Activated CD4-positive, alpha-beta memory T cell treated with anti-CD3 and anti-CD28 coated beads, Interleukin-2, amount 10 ng/mL, durations not matched to agents 7 days and 5 days (primary cell): ENCODE measurements at regions not wholly inside any gene's neighbourhood (a gene's known extent, or its start where the extent isn't known, plus 50 kb on each side); places are given as distances from the start of the nearest gene placed in this dataset.

Experiments
- CTCF ChIA-PET: fragments of 350-600 bp; sonication (Branson Sonifier 250); formaldehyde crosslinking; loops from one replicate; lab custom pipeline; 2021; ENCODE audit warnings: antibody characterized with exemption, inconsistent platforms; lab: Charles Lee
- POLR2A ChIA-PET: fragments of 350-600 bp; sonication (Branson Sonifier 250); formaldehyde crosslinking; loops from one replicate; lab custom pipeline; 2021; ENCODE audit warnings: antibody characterized with exemption; lab: Charles Lee
- DNase-seq: peaks from one replicate; pipeline ENCODE4 v3.0.0-alpha.2; 2020
- H3K27ac Mint-ChIP-seq: one replicate; pipeline ENCODE4 v1.8.0; 2021; ENCODE audit warnings: mild to moderate bottlenecking, mixed read lengths
- H3K27me3 Mint-ChIP-seq: one replicate; pipeline ENCODE4 v1.8.0; 2021; ENCODE audit warnings: mixed read lengths
- H3K36me3 Mint-ChIP-seq: one replicate; pipeline ENCODE4 v1.8.0; 2021; ENCODE audit warnings: low read depth, mixed read lengths
- H3K4me1 Mint-ChIP-seq: one replicate; pipeline ENCODE4 v1.8.0; 2021; ENCODE audit warnings: mixed read lengths
- H3K4me3 Mint-ChIP-seq: one replicate; pipeline ENCODE4 v1.8.0; 2021; ENCODE audit warnings: mild to moderate bottlenecking, mixed read lengths
- H3K9me3 Mint-ChIP-seq: one replicate; pipeline ENCODE4 v1.8.0; 2021; ENCODE audit warnings: mixed read lengths

DNA sequence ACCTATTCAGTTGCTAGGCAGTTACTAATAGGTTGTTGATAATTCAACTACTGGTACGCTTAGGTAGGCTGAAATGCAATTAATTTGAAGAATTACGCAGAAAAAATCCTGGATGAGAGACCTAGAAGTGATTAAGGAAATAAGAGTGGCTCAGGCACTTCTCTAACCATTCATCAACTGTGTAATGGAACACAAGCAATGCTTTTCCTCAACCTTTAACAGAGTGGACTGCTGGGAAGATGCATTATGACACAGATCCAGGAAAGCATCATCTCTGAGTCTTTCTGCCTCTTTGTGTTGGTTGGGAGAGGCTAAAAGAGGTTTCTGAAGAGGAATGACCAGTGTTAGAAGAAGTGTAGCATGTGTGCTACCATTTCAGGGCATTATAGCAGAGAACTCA, 992.2 kb downstream of the TSN start:
- ChIA-PET POLR2A (no interaction called here), CTCF (no interaction called here)
- Mint-ChIP-seq H3K9me3 (no peaks in the 10 kb centered on the region), H3K36me3 (no peaks in the 10 kb centered on the region), H3K4me3 (no peak overlapping the region), H3K27ac (no peak overlapping the region), H3K27me3 (no peaks in the 10 kb centered on the region), H3K4me1 (no peaks in the 10 kb centered on the region)
- no peak for DNase-seq

GRCh38 chr2:122748552-122749011, 993.1 kb downstream of the TSN start:
- CTCF ChIA-PET = no interaction called here
- Mint-ChIP-seq H3K27ac (no peak overlapping the region), H3K4me3 (no peak overlapping the region), H3K4me1 (no peaks in the 10 kb centered on the region), H3K9me3 (no peaks in the 10 kb centered on the region), H3K36me3 (no peaks in the 10 kb centered on the region), H3K27me3 (no peaks in the 10 kb centered on the region)
- DNase-seq = no peak
- POLR2A ChIA-PET = no interaction called here

DNA sequence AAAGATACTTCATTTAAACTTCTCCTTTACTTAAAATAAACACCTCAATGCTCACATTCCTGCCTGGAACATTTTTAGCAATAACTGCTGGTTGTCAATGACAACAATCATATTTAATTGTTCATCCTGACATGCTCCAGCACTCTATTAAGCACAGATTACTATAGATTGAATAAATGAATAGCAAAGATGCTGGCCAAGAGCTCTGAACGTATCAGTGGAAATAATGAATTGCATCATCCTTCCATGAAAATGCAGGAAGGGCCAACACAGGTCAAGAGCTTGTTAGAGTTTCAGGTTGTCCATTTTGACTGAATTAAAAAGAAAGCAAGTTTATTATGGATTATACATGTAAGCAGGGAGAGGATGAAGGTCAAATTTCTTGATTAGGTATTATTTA, 994.0 kb downstream of the TSN start:
- no peaks in the 10 kb centered on the region for H3K36me3 Mint-ChIP-seq
- CTCF ChIA-PET = no interaction called here
- POLR2A ChIA-PET = no interaction called here

GRCh38 chr2:122750095-122750494, 994.6 kb downstream of the TSN start:
- H3K4me1 Mint-ChIP-seq = no peaks in the 10 kb centered on the region
- ChIA-PET POLR2A (no interaction called here), CTCF (no interaction called here)
- H3K4me3 Mint-ChIP-seq = no peak overlapping the region
- no peaks in the 10 kb centered on the region for H3K9me3 Mint-ChIP-seq
- no peak overlapping the region for H3K27ac Mint-ChIP-seq
- H3K36me3 Mint-ChIP-seq = no peaks in the 10 kb centered on the region
- H3K27me3 Mint-ChIP-seq = no peaks in the 10 kb centered on the region
- DNase-seq = no peak

More for the DNA sequence above, 994.0 kb downstream of the TSN start:
- Mint-ChIP-seq H3K27ac (no peak overlapping the region), H3K4me3 (no peak overlapping the region), H3K9me3 (no peaks in the 10 kb centered on the region), H3K4me1 (no peaks in the 10 kb centered on the region), H3K27me3 (no peaks in the 10 kb centered on the region)
- no peak for DNase-seq

- DNase-seq = no peak
- Mint-ChIP-seq H3K9me3 (no peaks in the 10 kb centered on the region), H3K27ac (no peak overlapping the region), H3K36me3 (no peaks in the 10 kb centered on the region), H3K27me3 (no peaks in the 10 kb centered on the region), H3K4me1 (no peaks in the 10 kb centered on the region), H3K4me3 (no peak overlapping the region)
- ChIA-PET POLR2A (no interaction called here), CTCF (no interaction called here)
Measured at GRCh38 chr2:122750808-122751207, 995.4 kb downstream of the TSN start.

DNA sequence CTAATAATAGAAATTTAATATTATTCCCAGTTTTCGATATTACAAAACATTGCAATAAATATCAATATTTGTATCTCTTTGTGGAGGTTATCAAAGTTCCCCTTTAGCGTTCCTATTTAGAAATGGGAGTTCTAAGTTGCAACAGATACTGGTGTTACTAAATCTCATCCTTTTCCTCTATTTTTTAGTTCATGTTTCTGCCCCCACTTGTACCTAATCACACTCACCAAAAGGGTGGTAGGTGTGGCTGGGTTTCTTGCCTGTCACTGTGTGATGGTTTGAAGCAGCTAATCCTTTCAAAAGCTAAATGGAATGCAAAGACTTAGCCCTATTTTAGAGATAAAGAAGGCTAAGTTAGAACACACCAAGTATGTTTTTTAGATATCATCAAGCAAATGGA, 997.9 kb downstream of the TSN start:
- CTCF ChIA-PET = no interaction called here
- H3K27me3 Mint-ChIP-seq = no peaks in the 10 kb centered on the region
- H3K27ac Mint-ChIP-seq = no peak overlapping the region
- H3K4me3 Mint-ChIP-seq = no peak overlapping the region
- H3K36me3 Mint-ChIP-seq = no peaks in the 10 kb centered on the region
- POLR2A ChIA-PET = no interaction called here
- no peaks in the 10 kb centered on the region for H3K4me1 Mint-ChIP-seq
- DNase-seq = no peak
- peaks cover 2% of the 10 kb centered on the region for H3K9me3 Mint-ChIP-seq

DNA sequence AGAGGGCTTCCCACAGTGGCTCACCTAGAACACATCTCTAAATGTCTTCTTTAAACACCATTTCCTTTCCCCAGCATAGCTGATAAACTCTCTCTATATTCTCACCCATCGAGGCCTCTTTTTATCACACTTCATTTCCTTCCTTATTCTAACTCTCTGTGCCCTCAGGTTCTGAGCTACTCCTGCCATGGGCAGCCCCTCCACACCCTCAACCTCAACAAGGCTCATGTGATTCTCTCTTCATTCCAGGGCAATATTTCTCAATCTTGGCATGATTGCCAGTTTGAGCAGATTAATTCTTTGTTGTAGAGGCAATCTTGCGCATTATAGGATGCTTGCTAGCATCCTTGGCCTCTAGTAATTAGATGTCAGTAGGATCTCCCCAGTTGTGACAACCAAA, 999.1 kb downstream of the TSN start:
- H3K36me3 Mint-ChIP-seq = no peaks in the 10 kb centered on the region
- no peak for DNase-seq
- ChIA-PET POLR2A (no interaction called here), CTCF (no interaction called here)
- peaks cover 2% of the 10 kb centered on the region for H3K9me3 Mint-ChIP-seq
- no peak overlapping the region for H3K27ac Mint-ChIP-seq
- H3K4me1 Mint-ChIP-seq = no peaks in the 10 kb centered on the region
- no peak overlapping the region for H3K4me3 Mint-ChIP-seq
- H3K27me3 Mint-ChIP-seq = no peaks in the 10 kb centered on the region

DNA sequence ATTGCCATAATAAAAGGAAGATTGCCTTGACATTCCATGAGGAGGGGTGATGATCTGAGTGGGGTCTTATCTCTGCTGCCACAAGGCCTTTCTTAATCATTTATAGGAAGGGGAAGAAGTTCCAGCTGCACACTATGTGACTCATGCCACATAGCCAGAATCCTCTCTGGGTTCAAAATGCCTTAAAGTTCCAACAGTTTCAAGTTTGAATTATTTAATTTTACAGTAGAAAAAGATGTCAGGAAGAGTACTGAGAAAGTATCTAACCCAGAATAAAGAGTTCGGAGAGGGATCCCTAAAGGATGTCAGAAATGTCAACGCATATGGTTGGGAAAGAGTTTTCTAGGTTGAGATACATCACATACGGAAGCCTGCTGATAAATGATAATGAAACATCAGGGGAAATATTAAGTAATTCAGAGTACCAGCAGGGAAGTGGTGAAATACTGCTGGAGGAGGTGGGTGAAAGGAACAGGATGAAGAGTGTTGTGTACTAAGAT, 999.9 kb downstream of the TSN start:
- Mint-ChIP-seq H3K4me3 (no peak overlapping the region), H3K27ac (no peak overlapping the region), H3K9me3 (peaks cover 2% of the 10 kb centered on the region), H3K36me3 (no peaks in the 10 kb centered on the region), H3K27me3 (no peaks in the 10 kb centered on the region), H3K4me1 (no peaks in the 10 kb centered on the region)
- POLR2A ChIA-PET = no interaction called here
- CTCF ChIA-PET = no interaction called here
- DNase-seq = no peak

DNA sequence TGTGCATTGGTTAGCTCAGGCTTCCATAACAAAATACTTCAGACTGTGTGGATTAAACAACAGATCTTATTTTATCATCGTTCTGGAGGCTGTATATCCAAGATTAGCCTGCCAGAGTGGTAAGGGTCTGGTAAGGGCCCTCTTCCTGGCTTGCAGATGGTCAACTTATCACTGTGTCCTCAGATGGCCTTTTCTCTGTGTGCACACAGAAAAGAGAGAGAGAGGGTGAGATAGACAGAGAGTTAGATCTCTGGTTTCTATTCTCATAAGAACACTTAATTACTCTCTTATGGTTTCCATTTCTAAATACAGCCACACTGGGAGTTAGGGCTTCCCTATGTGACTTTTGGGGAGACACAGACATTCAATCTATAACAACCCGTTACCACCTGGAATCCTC, 1003.5 kb downstream of the TSN start:
- CTCF ChIA-PET = no interaction called here
- POLR2A ChIA-PET = no interaction called here
- peaks cover 6% of the 10 kb centered on the region for H3K9me3 Mint-ChIP-seq
- no peak overlapping the region for H3K4me3 Mint-ChIP-seq
- H3K36me3 Mint-ChIP-seq = no peaks in the 10 kb centered on the region
- H3K27me3 Mint-ChIP-seq = no peaks in the 10 kb centered on the region
- no peak for DNase-seq
- no peak overlapping the region for H3K27ac Mint-ChIP-seq
- H3K4me1 Mint-ChIP-seq = no peaks in the 10 kb centered on the region

GRCh38 chr2:122764014-122764413, 1008.6 kb downstream of the TSN start:
- no peaks in the 10 kb centered on the region for H3K27me3 Mint-ChIP-seq
- no peaks in the 10 kb centered on the region for H3K4me1 Mint-ChIP-seq
- H3K27ac Mint-ChIP-seq = no peak overlapping the region
- ChIA-PET POLR2A (no interaction called here), CTCF (no interaction called here)
- H3K9me3 Mint-ChIP-seq = peaks cover 9% of the 10 kb centered on the region
- H3K36me3 Mint-ChIP-seq = no peaks in the 10 kb centered on the region
- no peak overlapping the region for H3K4me3 Mint-ChIP-seq
- no peak for DNase-seq

GRCh38 chr2:122780251-122780650, 1024.8 kb downstream of the TSN start:
- Mint-ChIP-seq H3K27me3 (no peaks in the 10 kb centered on the region), H3K27ac (no peak overlapping the region), H3K9me3 (peaks cover 11% of the 10 kb centered on the region), H3K4me1 (no peaks in the 10 kb centered on the region), H3K4me3 (no peak overlapping the region), H3K36me3 (no peaks in the 10 kb centered on the region)
- POLR2A ChIA-PET = no interaction called here
- CTCF ChIA-PET = no interaction called here
- no peak for DNase-seq

DNA sequence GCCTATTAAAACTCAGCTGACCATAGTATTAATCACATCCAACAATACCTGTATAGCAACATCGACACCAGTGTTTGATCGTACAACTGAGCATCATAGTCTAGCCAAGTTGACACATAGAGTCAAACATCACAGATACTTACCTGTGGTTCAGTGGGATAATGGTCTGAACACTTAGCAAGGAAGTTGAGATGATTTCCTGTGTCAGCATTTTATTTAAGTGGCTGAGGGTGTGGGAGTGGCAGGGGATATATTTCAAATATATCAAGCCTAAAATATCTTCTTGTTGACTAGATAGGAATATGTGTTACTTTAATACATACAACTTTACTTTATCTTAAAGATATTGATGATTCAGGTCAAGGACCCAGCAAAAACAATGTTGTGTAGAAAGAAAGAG, 1038.6 kb downstream of the TSN start:
- ChIA-PET CTCF (no interaction called here), POLR2A (no interaction called here)
- Mint-ChIP-seq H3K36me3 (no peaks in the 10 kb centered on the region), H3K4me3 (no peak overlapping the region), H3K27me3 (no peaks in the 10 kb centered on the region), H3K4me1 (no peaks in the 10 kb centered on the region), H3K27ac (no peak overlapping the region), H3K9me3 (no peaks in the 10 kb centered on the region)
- no peak for DNase-seq

DNA sequence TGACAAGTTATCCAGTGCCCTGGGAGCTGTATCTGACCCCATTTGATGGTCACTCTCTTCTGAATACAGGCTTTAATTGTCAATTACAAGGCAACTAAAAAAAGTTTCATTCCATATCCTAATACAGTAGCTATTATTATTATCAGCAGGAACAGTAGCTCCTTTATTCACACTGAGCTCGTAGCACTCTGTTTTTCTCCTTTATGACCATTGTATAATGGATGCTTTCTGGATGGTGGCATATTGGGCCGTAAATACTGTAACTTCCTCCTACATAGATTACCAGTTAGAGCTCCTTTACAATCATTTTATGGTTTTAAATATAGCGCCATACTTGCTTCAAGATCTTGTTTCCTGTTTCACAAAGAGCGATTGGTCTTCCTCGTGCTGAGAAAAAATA, 1040.3 kb downstream of the TSN start:
- Mint-ChIP-seq H3K9me3 (no peaks in the 10 kb centered on the region), H3K27ac (no peak overlapping the region), H3K4me3 (no peak overlapping the region), H3K27me3 (no peaks in the 10 kb centered on the region), H3K36me3 (no peaks in the 10 kb centered on the region), H3K4me1 (no peaks in the 10 kb centered on the region)
- ChIA-PET CTCF (no interaction called here), POLR2A (no interaction called here)
- no peak for DNase-seq

GRCh38 chr2:122799391-122799790, 1043.9 kb downstream of the TSN start:
- H3K4me1 Mint-ChIP-seq = no peaks in the 10 kb centered on the region
- no peak for DNase-seq
- H3K9me3 Mint-ChIP-seq = peaks cover 4% of the 10 kb centered on the region
- CTCF ChIA-PET = no interaction called here
- POLR2A ChIA-PET = no interaction called here
- H3K4me3 Mint-ChIP-seq = no peak overlapping the region
- H3K27ac Mint-ChIP-seq = no peak overlapping the region
- no peaks in the 10 kb centered on the region for H3K36me3 Mint-ChIP-seq
- H3K27me3 Mint-ChIP-seq = no peaks in the 10 kb centered on the region
